HepG2 (cell line): ENCODE measurements at regions not wholly inside any gene's neighbourhood (a gene's known extent, or its start where the extent isn't known, plus 50 kb on each side); places are given as distances from the start of the nearest gene placed in this dataset.

ENCODE experiments used
- CTCF ChIP-seq: sonication (generic); formaldehyde crosslinking; IDR thresholded peaks from 2 replicates; pipeline ENCODE4 v1.5.0; 2020; ENCODE audit warnings: mild to moderate bottlenecking, missing genetic modification reagents, moderate library complexity
- EZH2 ChIP-seq: conservative IDR thresholded peaks from 2 replicates; pipeline ENCODE4 v1.6.1; 2012; ENCODE audit warnings: mild to moderate bottlenecking, low read depth, low read length, moderate library complexity
- KAT8 ChIP-seq: IDR thresholded peaks from 2 replicates; pipeline ENCODE4 v1.6.1; 2016; ENCODE audit warnings: missing genetic modification reagents, missing compliant biosample characterization
- TFAP4 ChIP-seq: sonication (generic); IDR thresholded peaks from 2 replicates; pipeline ENCODE4 v1.6.1; 2016; ENCODE audit warnings: low read depth, borderline replicate concordance
- ZNF3 ChIP-seq: IDR thresholded peaks from 2 replicates; pipeline ENCODE4 v1.7.0; 2017; ENCODE audit warnings: inconsistent platforms

DNA sequence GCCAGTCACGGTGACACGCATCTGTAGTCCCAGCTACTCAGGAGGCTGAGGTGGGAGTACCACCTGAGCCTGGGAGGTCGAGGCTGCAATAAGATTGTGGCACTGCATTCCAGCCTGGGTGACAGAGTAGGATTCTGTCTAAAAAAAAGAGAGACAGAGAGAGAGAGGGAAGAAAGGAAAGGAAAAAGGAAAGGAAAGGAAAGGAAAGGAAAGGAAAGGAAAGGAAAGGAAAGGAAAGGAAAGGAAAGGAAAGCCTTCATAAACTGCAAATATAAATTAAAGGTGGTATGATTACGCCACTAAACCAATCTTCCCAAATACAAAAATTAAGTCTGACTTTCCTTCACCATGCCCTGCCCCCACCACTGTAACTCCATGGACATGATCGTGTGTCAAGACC lies 259.3 kb upstream of the GATB start:
- TF ChIP-seq ZNF3 (CRISPR knock-in tag): no peak
- TF ChIP-seq TFAP4: no peak
- TF ChIP-seq CTCF (CRISPR knock-in tag): no peak
- no peak for TF ChIP-seq EZH2
- TF ChIP-seq KAT8 (CRISPR knock-in tag): no peak
